PC-3 (cell line): ENCODE measurements at regions not wholly inside any gene's neighbourhood (a gene's known extent, or its start where the extent isn't known, plus 50 kb on each side); places are given as distances from the start of the nearest gene placed in this dataset.
"Not testable (repeated sequence)": the region's sequence is repeated elsewhere in the genome, so short reads cannot be mapped to it uniquely, and the experiment has no call there.

Experiments used
- CTCF ChIP-seq: fragments of 300-600 bp; sonication (generic); conservative IDR thresholded peaks from 2 replicates; pipeline ENCODE4 v1.5.1; 2017; ENCODE audit warnings: antibody characterized with exemption, low read depth, mild to moderate bottlenecking, low read length
- EZH2 ChIP-seq: fragments of 300-600 bp; sonication (generic); IDR thresholded peaks from one replicate; pipeline ENCODE4 v1.6.1; 2017; ENCODE audit warnings: antibody characterized with exemption, mild to moderate bottlenecking, low read length; ENCODE audit not compliant: unreplicated experiment
- EZH2phosphoT487 ChIP-seq: fragments of 300-600 bp; sonication (generic); IDR thresholded peaks from 2 replicates; pipeline ENCODE4 v1.6.1; 2018; ENCODE audit warnings: mild to moderate bottlenecking, antibody characterized with exemption, low read length, borderline replicate concordance

- TF ChIP-seq EZH2, CTCF, EZH2phosphoT487: not testable (repeated sequence)
Observed at GRCh38 chr10:36000754-36001153, 358.7 kb upstream of the FZD8 start.
